NCI-H524 (cell line): ENCODE measurements at regions not wholly inside any gene's neighbourhood (a gene's known extent, or its start where the extent isn't known, plus 50 kb on each side); places are given as distances from the start of the nearest gene placed in this dataset.
"Not testable (repeated sequence)": the region's sequence is repeated elsewhere in the genome, so short reads cannot be mapped to it uniquely, and the experiment has no call there.

Source experiments
- DNase-seq, 2 experiments: peaks; one replicate each; lab custom pipeline; 2025; lab: John Stamatoyannopoulos, UW

- DNase-seq: no peak
Observed at GRCh38 chr4:137853424-137853823, 321.1 kb upstream of the PCDH18 start.

GRCh38 chr4:137852326-137852725 is 320.0 kb upstream of the PCDH18 start:
- no peak for DNase-seq

- no peak for DNase-seq
Observed at GRCh38 chr4:137851435-137851834, 319.1 kb upstream of the PCDH18 start.

DNA sequence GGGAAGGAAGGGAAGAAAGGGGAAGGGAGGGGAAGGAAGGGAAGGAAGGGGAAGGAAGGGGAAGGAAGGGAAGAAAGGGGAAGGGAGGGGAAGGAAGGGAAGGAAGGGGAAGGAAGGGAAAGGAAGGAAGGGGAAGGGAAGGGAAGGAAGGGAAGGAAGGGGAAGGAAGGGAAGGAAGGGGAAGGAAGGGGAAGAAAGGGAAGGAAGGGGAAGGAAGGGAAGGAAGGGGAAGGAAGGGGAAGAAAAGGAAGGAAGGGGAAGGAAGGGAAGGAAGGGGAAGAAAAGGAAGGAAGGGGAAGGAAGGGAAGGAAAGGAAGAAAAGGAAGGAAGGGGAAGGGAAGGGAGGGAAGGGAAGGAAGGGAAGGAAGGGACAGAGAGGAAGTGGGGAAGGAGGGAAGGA is 295.7 kb upstream of the PCDH18 start:
- DNase-seq: not testable (repeated sequence)

GRCh38 chr4:137825505-137825904 is 293.2 kb upstream of the PCDH18 start:
- no peak for DNase-seq

GRCh38 chr4:137823007-137823406 is 290.7 kb upstream of the PCDH18 start:
- DNase-seq: no peak

GRCh38 chr4:137819964-137820383 is 287.7 kb upstream of the PCDH18 start:
- DNase-seq: peak; percentile 2 to 32

DNA sequence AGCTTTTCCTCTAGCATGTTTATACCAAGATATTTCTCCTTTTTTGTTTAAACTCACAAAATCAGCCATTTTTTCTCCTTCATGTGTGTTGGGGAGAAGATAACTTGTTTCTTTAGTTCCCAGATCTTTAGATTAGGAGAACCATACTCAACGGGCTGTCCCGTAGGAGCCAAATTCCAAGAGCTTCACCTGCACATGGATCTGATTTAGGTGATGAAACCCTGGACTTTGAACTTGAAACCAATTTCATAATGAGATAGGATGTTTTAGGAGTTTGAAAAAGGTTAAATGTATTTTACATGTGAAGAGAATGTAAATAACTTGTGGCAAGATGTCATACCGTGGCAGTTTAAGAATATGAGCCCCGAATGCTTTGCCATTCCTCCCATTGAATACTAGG is 280.0 kb upstream of the PCDH18 start:
- DNase-seq: no peak

GRCh38 chr4:137806420-137806819 is 274.1 kb upstream of the PCDH18 start:
- DNase-seq: no peak

DNA sequence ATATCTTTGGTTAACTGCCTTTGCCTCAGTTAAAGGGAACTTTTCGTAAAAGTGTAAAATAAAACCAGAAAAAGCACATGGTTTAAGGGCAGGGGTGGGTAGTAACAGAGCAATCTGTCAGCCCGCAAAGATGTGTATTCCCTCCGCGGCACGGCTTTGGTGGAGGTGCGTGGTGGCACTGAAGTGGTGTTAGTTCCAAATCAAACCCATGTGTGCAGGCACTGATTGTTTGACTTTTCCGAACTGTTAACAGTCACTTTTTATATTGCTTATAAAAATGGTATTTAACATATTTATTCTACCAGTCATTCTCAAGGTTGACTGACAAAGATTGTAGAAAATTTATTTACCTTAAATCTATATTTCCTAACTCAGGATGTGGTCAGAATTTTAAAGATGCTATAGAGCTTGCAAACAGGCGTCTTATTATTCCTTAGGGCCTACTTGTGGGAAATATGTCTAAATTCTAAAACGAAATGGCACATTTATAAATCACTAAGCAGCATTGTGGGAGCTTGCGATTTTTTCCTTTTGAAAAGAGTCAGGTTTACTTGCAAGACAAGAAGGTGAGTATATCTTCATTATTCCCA is 272.7 kb upstream of the PCDH18 start:
- no peak for DNase-seq

GRCh38 chr4:137800861-137801260 is 268.6 kb upstream of the PCDH18 start:
- DNase-seq: no peak

GRCh38 chr4:137794764-137795254 is 262.5 kb upstream of the PCDH18 start:
- DNase-seq: peak in 1 of 2 experiments; percentile 28

DNA sequence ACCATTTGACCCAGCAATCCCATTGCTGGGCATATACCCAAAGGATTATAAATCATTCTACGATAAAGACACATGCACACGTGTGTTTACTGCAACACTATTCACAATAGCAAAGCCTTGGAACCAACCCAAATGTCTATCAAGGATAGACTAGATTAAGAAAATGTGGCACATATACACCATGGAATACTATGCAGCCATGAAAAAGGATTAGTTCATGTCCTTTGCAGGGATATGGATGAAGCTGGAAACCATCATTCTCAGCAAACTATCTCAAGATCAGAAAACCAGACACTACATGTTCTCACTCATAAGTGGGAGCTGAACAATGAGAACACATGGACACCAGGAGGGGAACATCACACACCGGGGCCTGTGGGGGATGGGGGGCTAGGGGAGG is 257.0 kb upstream of the PCDH18 start:
- not testable (repeated sequence) for DNase-seq

- DNase-seq: not testable (repeated sequence)
Observed at GRCh38 chr4:137783923-137784322, 251.6 kb upstream of the PCDH18 start.

DNA sequence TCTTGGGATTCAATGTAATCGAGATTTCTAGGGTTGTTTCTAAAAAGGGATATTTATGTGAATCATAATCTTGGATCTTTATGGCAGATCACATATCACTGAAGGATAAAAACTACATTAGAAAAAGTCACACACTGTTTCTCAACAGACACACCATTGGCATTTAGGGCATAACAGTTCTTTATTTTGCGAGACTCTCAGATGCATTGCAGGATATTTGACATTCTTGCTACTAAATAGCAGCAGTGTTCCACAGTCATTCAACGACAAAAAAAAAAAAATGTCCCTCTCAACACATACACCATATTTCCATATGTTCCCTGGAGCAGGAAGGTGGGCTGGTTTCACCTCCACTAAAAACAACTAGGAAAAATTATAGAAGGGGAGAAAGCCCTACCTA is 243.4 kb upstream of the PCDH18 start:
- DNase-seq: no peak

DNA sequence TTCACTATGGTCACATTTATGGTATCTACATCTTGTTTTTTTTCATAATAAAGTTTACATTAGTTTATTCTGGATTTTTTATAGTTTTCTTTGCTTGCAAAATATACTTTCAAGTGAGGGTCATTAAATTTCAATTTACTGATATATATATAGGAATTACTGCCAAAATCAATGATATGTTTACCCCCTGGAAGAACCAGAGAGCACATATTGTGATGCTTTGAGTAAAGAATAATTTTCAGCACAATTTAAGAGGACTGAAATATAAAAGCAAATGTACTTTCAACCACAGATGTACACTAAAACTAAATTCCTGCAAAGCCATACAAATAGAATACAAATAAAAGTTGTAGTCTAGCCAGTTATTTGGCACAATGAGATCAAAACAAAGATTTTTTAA is 242.2 kb upstream of the PCDH18 start:
- DNase-seq: no peak

- DNase-seq: no peak
Observed at GRCh38 chr4:137768881-137769280, 236.6 kb upstream of the PCDH18 start.

DNA sequence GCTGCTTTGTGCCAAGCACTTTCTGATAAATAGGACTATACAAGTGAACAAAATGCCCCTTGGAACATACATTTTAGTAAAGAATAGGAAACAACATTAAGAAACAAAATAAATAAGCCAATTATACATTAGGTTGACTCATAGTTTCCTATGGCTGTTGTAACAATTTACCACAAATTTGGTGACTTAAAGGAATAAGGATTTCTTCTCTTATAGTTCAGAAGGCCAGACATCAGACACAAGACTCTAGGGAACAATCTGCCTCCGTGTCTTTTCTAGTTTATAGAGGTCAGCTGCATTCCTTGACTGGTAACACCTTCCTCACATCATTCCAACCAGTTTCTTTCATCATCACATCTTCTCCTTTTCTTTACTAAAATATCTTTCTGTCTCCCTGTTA is 235.9 kb upstream of the PCDH18 start:
- no peak for DNase-seq

- no peak for DNase-seq
Observed at GRCh38 chr4:137762591-137762990, 230.3 kb upstream of the PCDH18 start.

- peak in 1 of 2 experiments; percentile 0 for DNase-seq
Observed at GRCh38 chr4:137754652-137755471, 222.6 kb upstream of the PCDH18 start.

DNA sequence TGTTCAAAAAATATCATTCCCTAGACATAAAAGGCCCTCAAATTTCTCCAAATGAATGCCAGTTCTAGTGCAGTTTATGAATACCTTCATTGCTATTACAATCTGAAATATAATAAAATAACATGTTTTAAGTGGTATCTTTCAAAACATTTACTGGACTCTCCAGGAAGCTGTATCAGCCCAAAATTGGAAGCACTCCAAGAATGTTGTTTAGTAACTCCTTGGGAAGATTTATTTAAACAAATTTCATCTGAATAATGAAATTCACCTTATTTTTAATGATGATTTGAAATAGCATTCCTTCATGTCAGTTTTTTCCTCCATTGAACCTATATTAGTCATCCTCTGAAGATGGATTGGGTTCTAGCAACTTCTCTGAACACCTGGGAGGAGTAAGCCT is 217.2 kb upstream of the PCDH18 start:
- DNase-seq: no peak

DNA sequence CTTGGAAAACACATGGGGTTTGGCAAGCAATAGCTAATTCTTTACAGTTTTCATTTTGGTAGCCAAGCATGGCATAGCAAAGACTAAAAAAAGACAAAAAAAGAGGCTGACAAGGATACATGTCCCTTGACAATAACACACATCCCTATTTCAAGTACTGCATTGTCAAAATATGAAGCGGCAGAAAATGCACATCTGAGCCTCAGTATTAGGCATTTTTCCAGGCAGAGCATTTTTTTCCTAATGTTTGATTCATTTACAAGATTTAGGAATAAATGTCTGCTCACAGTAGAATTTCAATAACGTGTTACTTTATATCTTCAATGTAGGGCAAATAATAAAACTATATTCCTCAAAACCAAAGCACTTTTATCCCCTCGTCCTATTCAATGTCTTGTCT is 216.3 kb upstream of the PCDH18 start:
- DNase-seq: no peak

- DNase-seq: no peak
Observed at GRCh38 chr4:137740141-137740540, 207.8 kb upstream of the PCDH18 start.

DNA sequence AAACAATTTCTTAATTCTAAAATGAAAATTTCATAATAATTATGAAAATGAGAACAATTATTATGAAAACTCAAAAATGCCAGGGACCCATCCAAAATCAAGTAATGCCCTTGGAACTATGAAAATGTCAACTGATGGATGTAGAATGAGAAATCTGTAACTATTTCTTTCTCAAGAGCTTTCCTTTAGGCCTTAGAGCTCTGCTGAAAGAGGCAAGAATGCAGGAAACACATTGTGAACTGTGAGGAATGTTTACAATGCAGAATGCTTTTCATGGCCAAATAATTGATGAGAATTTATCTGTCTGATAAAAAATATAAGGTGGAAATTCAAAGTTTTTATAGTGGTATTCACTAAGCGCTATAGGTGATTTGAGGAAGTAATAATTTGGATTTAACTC is 207.1 kb upstream of the PCDH18 start:
- no peak for DNase-seq
